PC-3 (cell line): ENCODE measurements at regions not wholly inside any gene's neighbourhood (a gene's known extent, or its start where the extent isn't known, plus 50 kb on each side); places are given as distances from the start of the nearest gene placed in this dataset.
A peak's percentile ranks its signal among the peaks of the same experiment; 100 is the strongest.

Experiments
- ATAC-seq: fragments of 200-7000 bp; cut with Tn5 transposase; 2 replicates; pipeline ENCODE4 v1.9.1; 2020; ENCODE audit warnings: mild to moderate bottlenecking, moderate library complexity
- BruUV-seq: library from RNA; stranded (reverse); fragments of 400-500 nt; replicated peaks from 2 replicates; lab custom pipeline; 2021; lab: Mats Ljungman, UMichigan
- CTCF ChIA-PET: fragments of 300-600 bp; sonication (Branson Sonifier 250); formaldehyde crosslinking; loops from one replicate; lab custom pipeline; 2022; ENCODE audit warnings: antibody characterized with exemption; lab: Charles Lee
- POLR2A ChIA-PET: fragments of 300-600 bp; sonication (Branson Sonifier 250); formaldehyde crosslinking; loops from one replicate; lab custom pipeline; 2022; ENCODE audit warnings: antibody characterized with exemption; ENCODE audit not compliant: unreplicated experiment; lab: Charles Lee
- DNase-seq: peaks from one replicate; pipeline ENCODE4 v3.0.0-alpha.2; 2015
- H2AFZ ChIP-seq: fragments of 300-600 bp; sonication (generic); 2 replicates; pipeline ENCODE4 v1.6.0; 2016; ENCODE audit warnings: antibody characterized with exemption, low read length
- H3F3A ChIP-seq: fragments of 300-600 bp; sonication (generic); one replicate; pipeline ENCODE4 v1.6.0; 2017; ENCODE audit warnings: antibody characterized with exemption, low read length, control low read depth, mild to moderate bottlenecking; ENCODE audit not compliant: unreplicated experiment
- H3K27ac ChIP-seq: fragments of 300-600 bp; sonication (generic); 2 replicates; pipeline ENCODE4 v1.5.1; 2016; ENCODE audit warnings: mild to moderate bottlenecking, low read length
- H3K27me3 ChIP-seq: fragments of 300-600 bp; sonication (generic); 2 replicates; pipeline ENCODE4 v1.6.1; 2016; ENCODE audit warnings: low read length, mixed read lengths
- H3K36me3 ChIP-seq: fragments of 300-600 bp; sonication (generic); 2 replicates; pipeline ENCODE4 v1.6.1; 2016; ENCODE audit warnings: low read depth, mixed run types, low read length, mixed read lengths
- H3K4me1 ChIP-seq: fragments of 300-600 bp; sonication (generic); 2 replicates; pipeline ENCODE4 v1.5.1; 2016; ENCODE audit warnings: low read length; ENCODE audit not compliant: insufficient read depth
- H3K4me2 ChIP-seq: fragments of 300-600 bp; sonication (generic); 2 replicates; pipeline ENCODE4 v1.6.0; 2016; ENCODE audit warnings: low read length
- H3K4me3 ChIP-seq: fragments of 300-600 bp; sonication (generic); 2 replicates; pipeline ENCODE4 v1.5.1; 2016; ENCODE audit warnings: mild to moderate bottlenecking, low read length, mixed read lengths
- H3K79me2 ChIP-seq: fragments of 300-600 bp; sonication (generic); 2 replicates; pipeline ENCODE4 v1.6.1; 2017; ENCODE audit warnings: low read length, mixed read lengths
- H3K9ac ChIP-seq: fragments of 300-600 bp; sonication (generic); 2 replicates; pipeline ENCODE4 v1.6.0; 2016; ENCODE audit warnings: mild to moderate bottlenecking, low read length
- H3K9me2 ChIP-seq: fragments of 300-600 bp; sonication (generic); replicated peaks from 2 replicates; pipeline ENCODE4 v1.6.1; 2016; ENCODE audit warnings: mixed run types, low read length, mixed read lengths
- H3K9me3 ChIP-seq: fragments of 300-600 bp; sonication (generic); 2 replicates; pipeline ENCODE4 v1.6.1; 2016; ENCODE audit warnings: low read length, mixed read lengths
- H4K20me1 ChIP-seq: fragments of 300-600 bp; sonication (generic); 2 replicates; pipeline ENCODE4 v1.6.1; 2016; ENCODE audit warnings: low read length, mixed read lengths
- CTCF ChIP-seq: fragments of 300-600 bp; sonication (generic); conservative IDR thresholded peaks from 2 replicates; pipeline ENCODE4 v1.5.1; 2017; ENCODE audit warnings: antibody characterized with exemption, low read depth, mild to moderate bottlenecking, low read length
- EZH2 ChIP-seq: fragments of 300-600 bp; sonication (generic); IDR thresholded peaks from one replicate; pipeline ENCODE4 v1.6.1; 2017; ENCODE audit warnings: antibody characterized with exemption, mild to moderate bottlenecking, low read length; ENCODE audit not compliant: unreplicated experiment
- EZH2phosphoT487 ChIP-seq: fragments of 300-600 bp; sonication (generic); IDR thresholded peaks from 2 replicates; pipeline ENCODE4 v1.6.1; 2018; ENCODE audit warnings: mild to moderate bottlenecking, antibody characterized with exemption, low read length, borderline replicate concordance
- intact Hi-C: fragments of 100-400 bp; cut with micrococcal nuclease; formaldehyde crosslinking; loops from 2 replicates; pipeline ENCODE4 v1.9.0; 2023

- ChIA-PET POLR2A (no interaction called here), CTCF (no interaction called here)
- no peak overlapping the region for H3K4me3 ChIP-seq
- no peaks in the 10 kb centered on the region for H3K9me3 ChIP-seq
- no peaks in the 10 kb centered on the region for H3F3A ChIP-seq
- peaks cover 20% of the 10 kb centered on the region for H3K4me1 ChIP-seq
- H3K27ac ChIP-seq: no peak overlapping the region
- H3K9ac ChIP-seq: no peak overlapping the region
- H3K79me2 ChIP-seq: no peaks in the 10 kb centered on the region
- no peaks in the 10 kb centered on the region for H4K20me1 ChIP-seq
- DNase-seq (no peak), ATAC-seq (no peak)
- intact Hi-C loops: no loop called here
- H3K4me2 ChIP-seq: no peak overlapping the region
- no peaks in the 10 kb centered on the region for H3K27me3 ChIP-seq
- H3K36me3 ChIP-seq: no peaks in the 10 kb centered on the region
- no peak overlapping the region for H2AFZ ChIP-seq
- no TSS peak for BruUV-seq
- no peak for TF ChIP-seq CTCF
- no peak for TF ChIP-seq EZH2
- TF ChIP-seq EZH2phosphoT487: no peak
- no peaks in the 10 kb centered on the region for H3K9me2 ChIP-seq
These were observed 241.1 kb upstream of the GADL1 start for GRCh38 chr3:31135546-31135945.

- Histone ChIP-seq H3K9me2 (no peaks in the 10 kb centered on the region), H3K9ac (no peak overlapping the region), H3K4me3 (no peak overlapping the region), H4K20me1 (no peaks in the 10 kb centered on the region), H3K36me3 (no peaks in the 10 kb centered on the region), H3K79me2 (no peaks in the 10 kb centered on the region), H3K27me3 (no peaks in the 10 kb centered on the region), H3K4me1 (peaks cover 29% of the 10 kb centered on the region), H3K9me3 (no peaks in the 10 kb centered on the region), H3K4me2 (peak overlapping the region; percentile 15; the same call in 1 of the 2 replicates), H3F3A (no peaks in the 10 kb centered on the region), H3K27ac (peak overlapping the region; percentile 34), H2AFZ (0 out of 2 replicates have a peak overlapping the region, but pooled peaks have one; percentile 12)
- DNase-seq (peak; percentile 60), ATAC-seq (peak; percentile 74)
- intact Hi-C loops: no loop called here
- POLR2A ChIA-PET: interaction anchor here (0.6 to 0.8 kb wide), 3 partner anchors 28 to 393 kb away, joined by 3 to 7 read pairs (median 3); no protein-coding TSS in a partner anchor
- BruUV-seq: no TSS peak
- CTCF ChIA-PET: no interaction called here
- TF ChIP-seq EZH2 (no peak), EZH2phosphoT487 (no peak), CTCF (no peak)
These were observed 243.4 kb upstream of the GADL1 start for GRCh38 chr3:31137718-31138465.

- intact Hi-C loops: no loop called here
- ATAC-seq (peak; percentile 68), DNase-seq (peak; percentile 61)
- CTCF ChIA-PET: no interaction called here
- no peak overlapping the region for H3K27ac ChIP-seq
- H3F3A ChIP-seq: no peaks in the 10 kb centered on the region
- H3K4me2 ChIP-seq: no peak overlapping the region
- POLR2A ChIA-PET: no interaction called here
- H2AFZ ChIP-seq: no peak overlapping the region
- no peak overlapping the region for H3K9ac ChIP-seq
- peaks cover 29% of the 10 kb centered on the region for H3K4me1 ChIP-seq
- no peak overlapping the region for H3K4me3 ChIP-seq
- H3K27me3 ChIP-seq: no peaks in the 10 kb centered on the region
- no peaks in the 10 kb centered on the region for H3K36me3 ChIP-seq
- no peaks in the 10 kb centered on the region for H3K79me2 ChIP-seq
- BruUV-seq: no TSS peak
- H3K9me3 ChIP-seq: no peaks in the 10 kb centered on the region
- no peaks in the 10 kb centered on the region for H3K9me2 ChIP-seq
- no peaks in the 10 kb centered on the region for H4K20me1 ChIP-seq
- no peak for TF ChIP-seq CTCF
- no peak for TF ChIP-seq EZH2phosphoT487
- TF ChIP-seq EZH2: no peak
These were observed 246.0 kb upstream of the GADL1 start for GRCh38 chr3:31140470-31140869.
